ENCODE measurements at regions not wholly inside any gene's neighbourhood (a gene's known extent, or its start where the extent isn't known, plus 50 kb on each side); places are given as distances from the start of the nearest gene placed in this dataset.

DNA sequence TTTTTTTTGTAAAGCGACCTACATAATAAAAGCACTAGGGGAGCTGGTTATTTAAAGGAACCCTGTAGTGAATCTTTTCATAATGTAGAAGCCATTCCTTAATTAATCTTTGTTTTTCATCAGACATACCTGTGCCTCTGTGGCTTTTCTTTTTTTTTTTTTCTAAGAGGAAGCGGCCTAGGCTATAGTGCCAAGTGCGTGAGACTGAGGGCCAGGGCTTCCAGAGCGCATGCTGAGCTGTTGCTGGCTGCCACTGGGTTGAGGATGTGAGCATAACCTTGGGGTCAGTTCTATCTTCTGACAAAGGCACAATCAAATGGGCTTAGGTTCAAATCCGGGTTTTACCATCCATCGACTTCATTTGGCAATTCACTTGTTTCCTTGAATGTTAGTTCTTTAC is 103.7 kb downstream of the NEUROD6 start:
- TF ChIP-seq, protein P1, sequence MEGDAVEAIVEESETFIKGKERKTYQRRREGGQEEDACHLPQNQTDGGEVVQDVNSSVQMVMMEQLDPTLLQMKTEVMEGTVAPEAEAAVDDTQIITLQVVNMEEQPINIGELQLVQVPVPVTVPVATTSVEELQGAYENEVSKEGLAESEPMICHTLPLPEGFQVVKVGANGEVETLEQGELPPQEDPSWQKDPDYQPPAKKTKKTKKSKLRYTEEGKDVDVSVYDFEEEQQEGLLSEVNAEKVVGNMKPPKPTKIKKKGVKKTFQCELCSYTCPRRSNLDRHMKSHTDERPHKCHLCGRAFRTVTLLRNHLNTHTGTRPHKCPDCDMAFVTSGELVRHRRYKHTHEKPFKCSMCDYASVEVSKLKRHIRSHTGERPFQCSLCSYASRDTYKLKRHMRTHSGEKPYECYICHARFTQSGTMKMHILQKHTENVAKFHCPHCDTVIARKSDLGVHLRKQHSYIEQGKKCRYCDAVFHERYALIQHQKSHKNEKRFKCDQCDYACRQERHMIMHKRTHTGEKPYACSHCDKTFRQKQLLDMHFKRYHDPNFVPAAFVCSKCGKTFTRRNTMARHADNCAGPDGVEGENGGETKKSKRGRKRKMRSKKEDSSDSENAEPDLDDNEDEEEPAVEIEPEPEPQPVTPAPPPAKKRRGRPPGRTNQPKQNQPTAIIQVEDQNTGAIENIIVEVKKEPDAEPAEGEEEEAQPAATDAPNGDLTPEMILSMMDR (IDR thresholded peaks at IDR 0.05; ENCODE audit: low read length) = no peak
- no peak for TF ChIP-seq EZH2 (IDR thresholded peaks at IDR 0.05; ENCODE audit: borderline replicate concordance, low read length)
